Heart left ventricle (tissue), 13 donors: ENCODE measurements at regions not wholly inside any gene's neighbourhood (a gene's known extent, or its start where the extent isn't known, plus 50 kb on each side); places are given as distances from the start of the nearest gene placed in this dataset.

Experiments used
- POLR2A ChIP-seq, 2 donors: fragments of 450-650 bp; IDR thresholded peaks; one replicate each; pipeline ENCODE4 v1.6.1; 2017; ENCODE audit warnings: antibody characterized with exemption in 2 of 2, mild to moderate bottlenecking in 2 of 2, moderate library complexity in 2 of 2
- TF ChIP-seq, protein P1 (sequence below), 12 donors: fragments of 200-600 bp; sonication (generic) in 4 of 12; IDR thresholded peaks; one replicate each; pipeline versions ENCODE4 v1.5.0 to v1.8.0; 2018 to 2022; ENCODE audit warnings: antibody characterized with exemption in 12 of 12, mild to moderate bottlenecking in 5 of 12
- donor health status: ischemic (EF 13 %, LVEDD 7.1; RV severe dilation, severe dysfunction).
- donor health status: DM: no; HTN: yes; CAD: no.
- donor health status: DM: no; HTN: no; CAD: no.
- donor health status: ischemic (EF 25% LVEDD 6.9; RV normal size, moderate dysfunction).
- donor health status: ischemic (EF 25% LVEDD 5.7; RV mildly dilated, moderate dysfunction).
- donor health status: ischemic (EF 35%, LVEDD 5.7; RV mildly dilated, moderate dysfunction).
- donor health status: nonischemic (EF 11% LVEDD 7.7; RV severe dilation, severe dysfunction).
- donor health status: DM: yes; HTN: yes; CAD: no.
- donor health status: PGD.
- donor health status: ischemic (EF 29% LVEDD 5.4; RV normal size, mild dysfunction).
- donor health status: nonischemic (EF 23%, LVEDD 6.1; RV moderate dilation, normal function).

- TF ChIP-seq POLR2A (IDR thresholded peaks at IDR 0.05), result no peak
- TF ChIP-seq, protein P1, sequence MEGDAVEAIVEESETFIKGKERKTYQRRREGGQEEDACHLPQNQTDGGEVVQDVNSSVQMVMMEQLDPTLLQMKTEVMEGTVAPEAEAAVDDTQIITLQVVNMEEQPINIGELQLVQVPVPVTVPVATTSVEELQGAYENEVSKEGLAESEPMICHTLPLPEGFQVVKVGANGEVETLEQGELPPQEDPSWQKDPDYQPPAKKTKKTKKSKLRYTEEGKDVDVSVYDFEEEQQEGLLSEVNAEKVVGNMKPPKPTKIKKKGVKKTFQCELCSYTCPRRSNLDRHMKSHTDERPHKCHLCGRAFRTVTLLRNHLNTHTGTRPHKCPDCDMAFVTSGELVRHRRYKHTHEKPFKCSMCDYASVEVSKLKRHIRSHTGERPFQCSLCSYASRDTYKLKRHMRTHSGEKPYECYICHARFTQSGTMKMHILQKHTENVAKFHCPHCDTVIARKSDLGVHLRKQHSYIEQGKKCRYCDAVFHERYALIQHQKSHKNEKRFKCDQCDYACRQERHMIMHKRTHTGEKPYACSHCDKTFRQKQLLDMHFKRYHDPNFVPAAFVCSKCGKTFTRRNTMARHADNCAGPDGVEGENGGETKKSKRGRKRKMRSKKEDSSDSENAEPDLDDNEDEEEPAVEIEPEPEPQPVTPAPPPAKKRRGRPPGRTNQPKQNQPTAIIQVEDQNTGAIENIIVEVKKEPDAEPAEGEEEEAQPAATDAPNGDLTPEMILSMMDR (IDR thresholded peaks at IDR 0.05), result no peak
These were observed 282.7 kb upstream of the ATP10A start for GRCh38 chr15:26145796-26146195.
